Stimulated activated CD4-positive, alpha-beta T cell treated with anti-CD3 and anti-CD28 coated beads, Interleukin-15, amount 100 ng/mL, for 48 hours (primary cell): ENCODE measurements at regions not wholly inside any gene's neighbourhood (a gene's known extent, or its start where the extent isn't known, plus 50 kb on each side); places are given as distances from the start of the nearest gene placed in this dataset.

Experiments
- DNase-seq, 2 donors: peaks; one replicate each; pipeline ENCODE4 v3.0.0-alpha.2; 2020; ENCODE audit warnings: low read depth in 2 of 2

GRCh38 chr10:64209561-64209960 lies 688.4 kb downstream of the REEP3 start:
- DNase-seq, result no peak

- DNase-seq, result no peak
These were observed 689.0 kb downstream of the REEP3 start for GRCh38 chr10:64210211-64210610.

GRCh38 chr10:64211466-64211865 lies 690.3 kb downstream of the REEP3 start:
- no peak for DNase-seq

GRCh38 chr10:64215088-64215487 lies 693.9 kb downstream of the REEP3 start:
- no peak for DNase-seq

GRCh38 chr10:64219271-64220025 lies 698.2 kb downstream of the REEP3 start:
- DNase-seq, result no peak

- DNase-seq, result no peak
These were observed 713.3 kb downstream of the REEP3 start for GRCh38 chr10:64234489-64234888.

DNA sequence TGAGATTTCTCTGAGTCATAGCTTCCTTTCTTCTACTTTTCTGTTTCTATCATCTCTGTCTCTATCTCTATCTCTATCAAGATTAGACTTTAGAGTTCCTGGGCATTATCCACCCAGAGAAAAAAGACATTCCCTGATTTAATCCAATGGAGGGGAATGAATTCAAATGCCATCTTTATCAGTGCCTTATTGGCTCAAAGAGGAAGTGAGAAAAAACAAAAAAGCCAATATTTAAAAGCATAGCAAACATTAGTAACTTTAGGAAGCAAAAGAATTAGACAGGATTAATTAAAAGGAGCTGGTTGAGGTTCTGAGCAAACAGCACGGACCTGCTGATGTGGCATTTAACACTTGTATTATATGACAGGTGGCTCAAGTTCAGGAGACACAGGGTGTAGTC lies 736.5 kb downstream of the REEP3 start:
- no peak for DNase-seq

- no peak for DNase-seq
These were observed 739.9 kb downstream of the REEP3 start for GRCh38 chr10:64261092-64261491.

DNA sequence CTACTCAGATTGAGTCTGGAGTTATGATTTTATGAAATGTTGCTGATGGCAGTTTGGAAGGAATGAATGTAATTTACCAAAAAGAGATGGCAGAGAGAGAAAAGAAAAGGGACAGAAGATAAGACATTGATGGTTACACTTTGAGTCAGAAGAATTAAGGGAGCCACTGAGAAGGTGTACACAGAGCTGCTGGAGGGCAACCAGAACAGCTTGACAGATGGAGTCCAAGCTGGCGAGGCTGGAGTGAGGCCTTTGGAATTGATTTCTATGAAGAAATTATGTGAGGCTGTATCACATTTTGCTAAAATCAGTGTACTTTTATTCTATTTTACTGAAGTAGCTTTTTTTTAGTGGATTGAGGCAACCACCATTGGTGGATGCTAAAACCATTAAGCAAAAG lies 740.5 kb downstream of the REEP3 start:
- no peak for DNase-seq

DNA sequence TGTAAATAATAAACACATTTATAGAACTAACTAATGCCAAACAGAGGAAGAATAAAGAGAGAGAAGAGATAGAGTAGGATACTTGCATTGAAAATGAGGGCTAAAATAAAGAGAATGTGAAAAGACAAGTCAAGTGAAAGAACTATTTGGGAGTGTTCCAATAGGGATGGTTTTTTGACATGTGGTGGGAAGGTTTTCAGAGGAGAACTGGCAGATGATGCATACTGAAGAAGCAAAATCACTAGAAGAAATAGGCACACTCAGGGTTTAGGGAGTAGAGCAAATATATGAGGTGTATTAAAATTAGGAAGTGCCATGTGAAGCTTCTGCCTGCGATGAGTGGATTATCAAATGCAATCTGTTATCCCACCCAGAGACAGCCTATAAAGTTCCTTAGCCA lies 744.8 kb downstream of the REEP3 start:
- no peak for DNase-seq

DNA sequence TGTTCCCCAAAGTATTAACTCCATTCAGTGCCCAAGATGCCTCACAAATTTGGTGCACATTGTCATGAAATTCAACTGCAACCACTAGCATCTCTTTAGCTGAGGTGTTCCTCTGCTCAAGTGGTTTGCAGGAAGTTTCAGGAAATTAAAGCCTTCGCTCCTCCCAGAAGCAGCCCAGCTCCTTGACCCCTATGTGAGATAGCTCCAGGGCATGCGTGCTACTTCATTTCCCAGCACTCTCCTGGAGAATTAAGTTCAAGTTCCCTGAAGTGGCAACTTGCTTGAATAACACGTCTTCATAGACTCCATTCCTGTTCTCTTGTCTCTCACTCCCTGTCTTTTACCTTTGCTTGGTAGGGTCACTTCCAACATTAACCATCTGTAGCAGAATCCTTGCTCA lies 750.3 kb downstream of the REEP3 start:
- DNase-seq, result no peak

- DNase-seq, result no peak
These were observed 750.8 kb downstream of the REEP3 start for GRCh38 chr10:64271983-64272382.

DNA sequence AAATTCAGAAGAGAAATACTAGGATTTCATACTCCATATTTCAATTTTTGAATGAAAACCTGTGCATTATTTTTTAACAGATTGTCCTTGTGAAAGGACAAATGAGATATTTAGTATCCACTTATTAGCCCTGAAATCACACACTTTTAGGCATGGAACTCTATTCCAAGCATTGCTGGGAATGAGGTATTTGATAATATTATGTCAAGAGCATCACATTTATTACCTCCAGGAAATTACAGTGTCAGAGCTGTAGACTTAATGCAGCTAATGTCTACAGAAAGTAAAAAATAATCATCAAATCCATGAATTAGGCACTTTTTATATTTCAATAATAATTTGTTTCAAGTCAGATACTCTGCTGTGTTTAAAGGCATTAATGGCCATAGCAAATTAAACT lies 753.8 kb downstream of the REEP3 start:
- DNase-seq, result no peak

DNA sequence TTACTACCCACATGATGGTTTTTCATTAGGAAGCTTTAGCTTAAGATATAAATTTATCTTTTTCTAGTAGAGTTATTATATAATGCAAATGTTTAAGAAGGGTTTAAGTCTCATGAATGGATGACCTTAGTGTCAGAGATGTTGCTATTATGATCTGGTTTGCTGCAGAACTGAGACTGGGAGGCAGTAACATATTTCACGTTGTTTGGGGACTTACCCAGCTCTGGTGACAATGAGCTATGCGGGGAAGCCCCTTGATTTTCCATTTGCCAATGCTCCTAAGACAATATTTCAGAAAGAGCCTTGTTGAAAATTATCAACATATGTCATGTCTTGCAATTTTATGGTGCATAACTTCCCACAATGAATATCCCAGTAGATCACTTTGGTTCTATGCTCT lies 754.6 kb downstream of the REEP3 start:
- DNase-seq, result no peak

- DNase-seq, result no peak
These were observed 756.3 kb downstream of the REEP3 start for GRCh38 chr10:64277536-64277935.

DNA sequence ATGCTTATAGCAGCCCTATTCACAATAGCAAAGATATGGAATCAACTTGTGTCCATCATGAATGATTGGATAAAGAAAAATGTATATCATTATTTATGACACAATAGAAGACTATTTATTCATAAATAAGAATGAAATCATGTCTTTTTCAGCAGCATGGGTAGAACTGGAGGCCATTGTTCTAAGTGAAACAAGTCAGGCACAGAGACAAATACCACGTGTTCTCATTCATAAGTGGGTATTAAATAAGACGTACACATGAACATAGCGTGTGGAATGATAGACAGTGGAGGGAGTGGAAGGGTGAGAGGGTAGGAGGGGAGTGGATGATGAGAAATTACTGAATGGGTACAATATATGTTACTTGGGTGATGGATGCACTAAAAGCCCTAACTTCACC lies 762.4 kb downstream of the REEP3 start:
- no peak for DNase-seq

- no peak for DNase-seq
These were observed 765.3 kb downstream of the REEP3 start for GRCh38 chr10:64286533-64286932.

DNA sequence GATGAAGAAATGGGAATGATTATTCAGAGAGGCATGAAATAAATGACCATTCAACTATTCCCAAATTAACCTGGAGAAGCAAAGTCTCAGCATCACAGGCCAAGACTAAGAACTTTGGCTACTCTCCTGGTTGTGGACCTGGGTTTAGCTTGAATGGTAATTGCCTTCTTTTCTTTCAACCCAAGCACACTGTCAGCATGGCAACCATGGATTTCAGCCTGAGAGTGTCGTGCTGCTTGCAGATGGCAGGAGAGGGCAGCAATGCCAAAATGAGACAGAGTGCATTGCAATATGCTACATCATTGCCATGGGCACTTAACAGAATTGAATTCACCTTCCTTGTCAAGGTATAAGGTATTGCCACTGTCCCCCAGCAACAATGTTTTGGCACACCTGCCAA lies 767.2 kb downstream of the REEP3 start:
- no peak for DNase-seq

DNA sequence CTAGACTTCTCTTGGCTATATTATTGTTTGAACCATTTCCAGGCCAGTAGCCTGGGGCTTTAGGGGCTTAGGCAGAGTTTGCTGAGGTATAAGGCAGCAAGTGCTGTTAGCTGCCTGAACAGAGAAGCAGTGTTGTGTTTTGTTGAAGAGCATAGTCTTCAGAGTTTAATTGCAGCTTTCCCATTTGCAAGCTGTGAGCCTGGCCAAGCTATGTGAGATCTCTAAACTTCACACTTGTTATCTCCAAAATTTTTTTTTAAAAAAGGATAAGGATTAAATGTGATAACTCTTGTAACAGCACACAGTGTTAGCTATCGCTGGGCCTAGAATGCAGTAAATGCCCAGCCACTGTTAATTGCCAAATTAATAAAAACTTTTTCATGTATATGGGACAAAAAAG lies 782.4 kb downstream of the REEP3 start:
- no peak for DNase-seq

- DNase-seq, result no peak
These were observed 785.6 kb downstream of the REEP3 start for GRCh38 chr10:64306729-64307327.

DNA sequence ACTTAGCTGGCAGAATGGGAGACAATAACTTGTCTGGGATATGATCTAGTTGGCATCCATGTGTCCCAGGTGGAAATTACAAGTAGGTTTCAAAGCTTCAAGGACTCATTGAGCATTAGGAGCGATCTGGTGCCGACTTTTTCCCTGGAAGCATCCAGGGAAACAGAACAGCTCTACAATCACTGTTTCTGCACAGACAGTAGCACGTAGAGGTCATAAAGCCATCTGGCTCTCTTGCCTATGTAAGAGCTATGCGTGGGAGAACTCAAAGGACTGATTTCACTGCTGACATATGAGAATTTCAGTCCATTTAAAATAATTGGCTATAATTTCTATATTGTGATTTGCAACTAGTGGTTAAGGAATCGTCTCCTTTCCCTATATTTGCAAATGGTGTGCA lies 791.7 kb downstream of the REEP3 start:
- no peak for DNase-seq

DNA sequence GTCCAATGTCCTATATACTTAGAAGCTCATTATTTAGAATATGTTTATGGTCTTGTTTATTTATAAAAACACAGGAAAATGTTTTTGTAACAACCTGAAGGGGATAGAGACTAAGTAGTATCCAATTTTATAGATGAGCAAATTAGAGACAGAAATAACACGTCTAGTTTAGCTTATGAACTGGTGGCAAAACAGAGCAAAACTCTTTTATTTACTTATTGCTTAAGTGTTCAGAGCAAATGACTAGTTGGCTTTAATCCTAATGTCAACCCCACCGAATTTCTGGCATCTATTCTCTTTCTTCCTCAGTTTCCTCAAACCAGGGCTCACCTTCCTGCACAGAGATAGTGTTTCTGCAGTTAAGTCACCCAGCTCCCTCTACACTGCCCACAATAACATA lies 792.8 kb downstream of the REEP3 start:
- no peak for DNase-seq

- DNase-seq, result no peak
These were observed 795.2 kb downstream of the REEP3 start for GRCh38 chr10:64316416-64316815.

DNA sequence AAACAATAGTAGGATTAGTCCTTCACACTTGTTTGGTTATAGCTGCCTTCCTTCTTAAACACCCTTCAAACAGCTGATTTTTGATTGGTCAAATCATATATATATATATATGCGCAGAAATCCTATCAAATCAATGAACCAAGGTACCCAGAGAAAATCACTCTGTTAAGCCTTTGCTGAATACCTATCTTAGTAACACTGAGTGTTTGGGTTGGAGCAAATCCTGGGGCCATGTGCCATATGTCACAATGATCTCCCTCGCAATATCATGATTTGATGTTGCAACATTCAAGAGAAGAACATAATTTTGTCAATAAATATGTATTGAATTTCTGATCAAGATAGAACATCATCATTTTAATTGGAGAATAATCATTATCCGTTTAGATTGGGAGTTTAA lies 795.6 kb downstream of the REEP3 start:
- no peak for DNase-seq
